ENCODE measurements at regions not wholly inside any gene's neighbourhood (a gene's known extent, or its start where the extent isn't known, plus 50 kb on each side); places are given as distances from the start of the nearest gene placed in this dataset.

DNA sequence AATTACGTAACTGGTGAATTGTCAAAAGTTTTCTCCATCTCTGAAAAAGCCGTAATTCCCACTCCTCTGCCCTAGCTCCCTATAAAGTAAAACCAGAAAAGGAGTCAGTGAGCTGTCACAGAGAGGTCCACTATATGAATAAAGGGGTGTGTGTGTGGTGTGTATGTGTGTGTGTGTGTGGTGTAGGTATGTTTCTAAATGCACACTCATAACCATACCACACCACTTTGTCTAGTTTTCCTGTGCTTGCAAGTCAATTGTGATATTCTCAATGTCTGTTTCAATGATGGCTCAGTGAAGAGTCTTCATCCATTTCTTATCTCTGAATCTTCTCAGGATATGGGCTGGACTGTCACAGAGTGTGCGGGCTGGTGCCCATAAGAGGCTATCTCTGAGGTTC is 54.8 kb upstream of the CCDC68 start:
- TF ChIP-seq, protein P1, sequence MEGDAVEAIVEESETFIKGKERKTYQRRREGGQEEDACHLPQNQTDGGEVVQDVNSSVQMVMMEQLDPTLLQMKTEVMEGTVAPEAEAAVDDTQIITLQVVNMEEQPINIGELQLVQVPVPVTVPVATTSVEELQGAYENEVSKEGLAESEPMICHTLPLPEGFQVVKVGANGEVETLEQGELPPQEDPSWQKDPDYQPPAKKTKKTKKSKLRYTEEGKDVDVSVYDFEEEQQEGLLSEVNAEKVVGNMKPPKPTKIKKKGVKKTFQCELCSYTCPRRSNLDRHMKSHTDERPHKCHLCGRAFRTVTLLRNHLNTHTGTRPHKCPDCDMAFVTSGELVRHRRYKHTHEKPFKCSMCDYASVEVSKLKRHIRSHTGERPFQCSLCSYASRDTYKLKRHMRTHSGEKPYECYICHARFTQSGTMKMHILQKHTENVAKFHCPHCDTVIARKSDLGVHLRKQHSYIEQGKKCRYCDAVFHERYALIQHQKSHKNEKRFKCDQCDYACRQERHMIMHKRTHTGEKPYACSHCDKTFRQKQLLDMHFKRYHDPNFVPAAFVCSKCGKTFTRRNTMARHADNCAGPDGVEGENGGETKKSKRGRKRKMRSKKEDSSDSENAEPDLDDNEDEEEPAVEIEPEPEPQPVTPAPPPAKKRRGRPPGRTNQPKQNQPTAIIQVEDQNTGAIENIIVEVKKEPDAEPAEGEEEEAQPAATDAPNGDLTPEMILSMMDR (IDR thresholded peaks at IDR 0.05; ENCODE audit: low read depth, low read length): no peak
- no peaks in the 10 kb centered on the region for H3K9me3 ChIP-seq
- H3K4me3 ChIP-seq (ENCODE audit: low read depth, low read length): no peak overlapping the region
- DNase-seq: no peak
- no peaks in the 10 kb centered on the region for H3K4me1 ChIP-seq
- no peaks in the 10 kb centered on the region for H3K27me3 ChIP-seq
- no peaks in the 10 kb centered on the region for H3K36me3 ChIP-seq

DNA sequence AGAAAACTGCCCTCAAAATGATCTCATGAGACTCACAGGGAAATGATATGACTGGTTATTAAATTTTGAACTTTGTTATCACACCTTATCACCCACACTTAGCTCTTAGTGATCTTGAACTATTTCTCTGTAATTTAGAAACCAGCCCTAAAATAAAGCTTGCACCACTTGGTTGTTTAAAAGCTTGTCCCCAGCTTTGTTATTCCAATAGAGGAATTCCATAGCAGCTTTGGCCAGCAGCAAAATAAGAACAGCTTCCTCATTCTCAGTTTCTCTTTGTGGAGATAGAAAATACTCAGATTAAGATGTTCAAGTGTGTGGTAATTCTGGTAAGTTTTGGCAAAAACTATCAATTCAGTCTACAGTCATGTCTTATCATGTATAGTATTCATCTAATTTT is 54.4 kb upstream of the CCDC68 start:
- TF ChIP-seq, protein P1 (IDR thresholded peaks at IDR 0.05; ENCODE audit: low read depth, low read length): no peak
- no peaks in the 10 kb centered on the region for H3K36me3 ChIP-seq
- no peaks in the 10 kb centered on the region for H3K9me3 ChIP-seq
- H3K4me1 ChIP-seq: no peaks in the 10 kb centered on the region
- H3K27me3 ChIP-seq: no peaks in the 10 kb centered on the region
- no peak for DNase-seq
- H3K4me3 ChIP-seq (ENCODE audit: low read depth, low read length): no peak overlapping the region

DNA sequence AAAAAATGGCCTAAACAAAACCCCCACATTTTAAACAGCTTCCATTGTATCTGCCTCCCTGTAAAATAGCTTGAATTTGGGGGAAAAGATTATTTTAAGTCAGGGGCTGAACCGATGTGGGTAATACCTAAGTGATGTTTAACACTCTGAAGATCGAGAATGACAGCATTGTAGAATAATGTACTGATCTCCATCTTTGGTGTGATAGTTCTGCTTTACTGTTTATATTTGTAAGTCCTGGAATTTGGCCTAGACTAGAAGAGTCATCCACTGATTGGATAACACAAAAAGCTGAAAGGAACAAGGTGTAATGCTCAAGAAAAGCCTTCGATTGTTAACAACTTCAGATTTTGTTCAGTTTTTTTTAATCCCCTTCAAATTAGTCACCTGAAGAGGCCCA is 53.8 kb upstream of the CCDC68 start:
- Histone ChIP-seq H3K27me3 (no peaks in the 10 kb centered on the region), H3K4me1 (no peaks in the 10 kb centered on the region), H3K4me3 (ENCODE audit: low read depth, low read length) (no peak overlapping the region), H3K36me3 (no peaks in the 10 kb centered on the region), H3K9me3 (no peaks in the 10 kb centered on the region)
- no peak for DNase-seq
- TF ChIP-seq, protein P1 (IDR thresholded peaks at IDR 0.05; ENCODE audit: low read depth, low read length): no peak

DNA sequence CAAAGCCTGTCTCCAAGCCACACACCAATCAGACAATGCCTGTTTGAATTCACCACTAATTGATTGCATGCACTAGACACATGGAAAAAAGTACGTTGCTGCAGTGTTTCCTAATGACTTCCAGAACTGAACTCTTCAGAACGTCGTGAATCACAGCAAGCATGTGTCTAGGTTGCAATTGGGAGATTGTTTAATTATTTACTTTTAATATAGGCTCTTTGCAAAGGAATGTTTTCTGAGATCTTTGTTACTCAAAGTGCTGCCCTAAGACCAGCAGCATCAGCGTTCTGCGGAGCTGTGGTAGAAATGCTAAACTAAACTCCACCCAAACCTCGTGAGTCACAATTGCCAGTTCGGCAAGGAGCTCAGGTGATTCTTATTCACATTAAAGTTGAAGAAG is 52.7 kb upstream of the CCDC68 start:
- H3K27me3 ChIP-seq: no peaks in the 10 kb centered on the region
- no peak overlapping the region for H3K4me3 ChIP-seq (ENCODE audit: low read depth, low read length)
- TF ChIP-seq, protein P1 (IDR thresholded peaks at IDR 0.05; ENCODE audit: low read depth, low read length): no peak
- H3K4me1 ChIP-seq: no peaks in the 10 kb centered on the region
- no peak for DNase-seq
- H3K36me3 ChIP-seq: no peaks in the 10 kb centered on the region
- no peaks in the 10 kb centered on the region for H3K9me3 ChIP-seq
